ENCODE measurements at regions not wholly inside any gene's neighbourhood (a gene's known extent, or its start where the extent isn't known, plus 50 kb on each side); places are given as distances from the start of the nearest gene placed in this dataset.
"Not testable (repeated sequence)": the region's sequence is repeated elsewhere in the genome, so short reads cannot be mapped to it uniquely, and the experiment has no call there.

DNA sequence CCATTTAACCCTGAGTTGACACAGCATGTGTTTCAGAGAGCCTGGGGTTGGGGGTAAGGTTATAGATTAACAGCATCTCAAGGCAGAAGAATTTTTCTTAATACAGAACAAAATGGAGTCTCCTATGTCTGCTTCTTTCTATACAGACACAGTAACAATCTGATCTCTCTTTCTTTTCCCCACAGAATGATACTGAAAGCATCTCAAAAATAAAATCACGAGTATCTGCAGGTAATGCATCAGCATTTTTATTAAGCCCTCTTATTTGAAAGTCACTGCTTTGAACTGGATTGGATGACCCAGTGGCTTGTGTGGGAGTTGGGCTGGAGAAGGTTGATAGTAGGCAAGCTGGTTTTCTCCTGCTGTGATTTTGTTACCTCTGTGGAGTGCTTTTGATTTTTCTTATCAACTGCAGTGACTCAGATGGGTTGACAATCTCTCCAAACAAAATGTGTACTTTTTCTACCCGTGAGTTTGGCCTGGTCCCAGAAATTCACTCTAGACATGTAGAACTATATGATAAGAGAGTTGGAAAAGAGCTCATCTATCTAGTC is 253.5 kb upstream of the PRKCQ start:
- DNase-seq (ENCODE audit: extremely low spot score, unreplicated experiment), result no peak
- Mint-ChIP-seq H3K4me3 (no peak overlapping the region), H3K9me3 (peaks cover 4% of the 10 kb centered on the region), H3K36me3 (no peaks in the 10 kb centered on the region), H3K27ac (no peak overlapping the region), H3K27me3 (peaks cover 19% of the 10 kb centered on the region), H3K4me1 (ENCODE audit: unreplicated experiment) (no peaks in the 10 kb centered on the region)
- TF ChIP-seq, protein P1, sequence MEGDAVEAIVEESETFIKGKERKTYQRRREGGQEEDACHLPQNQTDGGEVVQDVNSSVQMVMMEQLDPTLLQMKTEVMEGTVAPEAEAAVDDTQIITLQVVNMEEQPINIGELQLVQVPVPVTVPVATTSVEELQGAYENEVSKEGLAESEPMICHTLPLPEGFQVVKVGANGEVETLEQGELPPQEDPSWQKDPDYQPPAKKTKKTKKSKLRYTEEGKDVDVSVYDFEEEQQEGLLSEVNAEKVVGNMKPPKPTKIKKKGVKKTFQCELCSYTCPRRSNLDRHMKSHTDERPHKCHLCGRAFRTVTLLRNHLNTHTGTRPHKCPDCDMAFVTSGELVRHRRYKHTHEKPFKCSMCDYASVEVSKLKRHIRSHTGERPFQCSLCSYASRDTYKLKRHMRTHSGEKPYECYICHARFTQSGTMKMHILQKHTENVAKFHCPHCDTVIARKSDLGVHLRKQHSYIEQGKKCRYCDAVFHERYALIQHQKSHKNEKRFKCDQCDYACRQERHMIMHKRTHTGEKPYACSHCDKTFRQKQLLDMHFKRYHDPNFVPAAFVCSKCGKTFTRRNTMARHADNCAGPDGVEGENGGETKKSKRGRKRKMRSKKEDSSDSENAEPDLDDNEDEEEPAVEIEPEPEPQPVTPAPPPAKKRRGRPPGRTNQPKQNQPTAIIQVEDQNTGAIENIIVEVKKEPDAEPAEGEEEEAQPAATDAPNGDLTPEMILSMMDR (conservative IDR thresholded peaks at IDR 0.05), result no peak

DNA sequence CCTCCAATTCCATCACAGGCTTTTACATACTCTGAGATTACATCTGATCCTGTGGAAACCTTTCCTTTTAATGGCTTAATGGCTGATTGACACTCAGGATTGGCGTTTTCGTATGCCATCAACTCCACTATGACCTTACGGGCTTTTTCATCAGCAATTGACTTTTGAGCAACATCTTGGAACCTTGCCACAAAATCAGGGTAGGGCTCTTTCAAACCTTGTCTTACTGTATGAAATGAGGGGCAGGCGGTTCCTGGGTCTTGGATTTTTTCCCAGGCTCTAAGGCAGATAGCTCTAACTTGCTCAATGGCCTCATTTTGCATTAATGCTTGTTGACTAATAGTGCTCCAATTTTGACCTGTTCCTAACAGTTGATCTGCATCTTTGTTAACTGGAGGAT is 250.9 kb upstream of the PRKCQ start:
- H3K36me3 Mint-ChIP-seq, result not testable (repeated sequence)

DNA sequence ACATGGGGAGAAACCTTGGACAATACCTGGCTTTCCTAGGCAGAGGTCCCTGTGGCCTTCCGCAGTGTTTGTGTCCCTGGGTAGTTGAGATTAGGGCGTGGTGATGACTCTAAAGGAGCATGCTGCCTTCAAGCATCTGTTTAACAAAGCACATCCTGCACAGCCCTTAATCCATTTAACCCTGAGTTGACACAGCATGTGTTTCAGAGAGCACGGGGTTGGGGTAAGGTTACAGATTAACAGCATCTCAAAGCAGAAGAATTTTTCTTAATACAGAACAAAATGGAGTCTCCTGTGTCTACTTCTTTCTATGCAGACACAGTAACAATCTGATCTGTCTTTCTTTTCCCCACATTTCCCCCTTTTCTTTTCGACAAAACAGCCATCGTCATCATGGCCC is 244.7 kb upstream of the PRKCQ start:
- H3K4me3 Mint-ChIP-seq, result not testable (repeated sequence)

More for the DNA sequence above, 250.9 kb upstream of the PRKCQ start:
- not testable (repeated sequence) for DNase-seq (ENCODE audit: extremely low spot score, unreplicated experiment); H3K4me1 Mint-ChIP-seq (ENCODE audit: unreplicated experiment); H3K9me3 Mint-ChIP-seq; H3K27ac Mint-ChIP-seq; H3K4me3 Mint-ChIP-seq
- H3K27me3 Mint-ChIP-seq, result peaks cover 19% of the 10 kb centered on the region

DNA sequence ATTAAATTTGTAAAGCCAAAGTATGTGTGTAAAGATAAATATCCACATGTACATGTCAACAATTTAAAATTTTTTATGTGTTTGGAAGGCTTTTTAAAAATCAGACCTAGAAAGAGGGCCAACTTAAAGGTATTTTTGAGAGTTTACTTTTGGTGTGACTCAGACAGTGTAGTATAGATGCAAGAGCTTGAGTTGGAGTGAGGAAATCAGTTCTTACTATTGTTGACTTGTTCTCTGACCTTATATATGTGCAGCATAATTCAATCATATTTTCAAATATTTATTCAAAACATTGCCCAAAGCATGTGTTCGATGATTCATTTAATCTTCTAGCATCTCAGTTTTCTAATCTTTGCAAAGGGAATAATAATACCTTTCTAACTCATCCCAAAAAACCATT is 243.7 kb upstream of the PRKCQ start:
- Mint-ChIP-seq H3K4me1 (ENCODE audit: unreplicated experiment) (no peaks in the 10 kb centered on the region), H3K36me3 (no peaks in the 10 kb centered on the region), H3K4me3 (no peak overlapping the region), H3K27me3 (peaks cover 25% of the 10 kb centered on the region), H3K27ac (no peak overlapping the region), H3K9me3 (no peaks in the 10 kb centered on the region)
- TF ChIP-seq, protein P1 (conservative IDR thresholded peaks at IDR 0.05), result no peak
- DNase-seq (ENCODE audit: extremely low spot score, unreplicated experiment), result no peak

More for the DNA sequence above, 244.7 kb upstream of the PRKCQ start:
- H3K4me1 Mint-ChIP-seq (ENCODE audit: unreplicated experiment); DNase-seq (ENCODE audit: extremely low spot score, unreplicated experiment); H3K27ac Mint-ChIP-seq; H3K9me3 Mint-ChIP-seq; H3K36me3 Mint-ChIP-seq: not testable (repeated sequence)
- peaks cover 18% of the 10 kb centered on the region for H3K27me3 Mint-ChIP-seq

DNA sequence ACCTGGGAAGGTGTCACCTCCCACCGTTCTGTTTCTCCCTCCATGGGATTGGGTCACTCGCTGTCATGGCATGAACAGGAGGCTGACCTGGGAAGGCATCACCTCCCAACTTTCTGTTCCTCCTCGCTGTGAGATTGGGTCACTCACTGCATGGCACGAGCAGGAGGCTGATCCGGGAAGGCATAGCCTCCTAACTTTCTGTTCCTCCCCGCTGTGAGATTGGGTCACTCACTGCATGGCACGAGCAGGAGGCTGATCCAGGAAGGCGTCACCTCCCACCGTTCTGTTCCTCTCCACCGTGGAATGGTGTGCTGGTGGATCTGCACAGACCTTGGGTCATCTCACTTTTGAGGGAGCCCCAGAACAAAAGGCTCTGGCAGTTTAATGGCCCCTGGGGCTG is 239.2 kb upstream of the PRKCQ start:
- TF ChIP-seq, protein P1 (conservative IDR thresholded peaks at IDR 0.05), result no peak
- no peak overlapping the region for H3K4me3 Mint-ChIP-seq
- no peaks in the 10 kb centered on the region for H3K9me3 Mint-ChIP-seq
- no peaks in the 10 kb centered on the region for H3K4me1 Mint-ChIP-seq (ENCODE audit: unreplicated experiment)
- H3K27ac Mint-ChIP-seq, result no peak overlapping the region
- DNase-seq (ENCODE audit: extremely low spot score, unreplicated experiment), result no peak
- H3K36me3 Mint-ChIP-seq, result no peaks in the 10 kb centered on the region
- peaks cover 29% of the 10 kb centered on the region for H3K27me3 Mint-ChIP-seq

DNA sequence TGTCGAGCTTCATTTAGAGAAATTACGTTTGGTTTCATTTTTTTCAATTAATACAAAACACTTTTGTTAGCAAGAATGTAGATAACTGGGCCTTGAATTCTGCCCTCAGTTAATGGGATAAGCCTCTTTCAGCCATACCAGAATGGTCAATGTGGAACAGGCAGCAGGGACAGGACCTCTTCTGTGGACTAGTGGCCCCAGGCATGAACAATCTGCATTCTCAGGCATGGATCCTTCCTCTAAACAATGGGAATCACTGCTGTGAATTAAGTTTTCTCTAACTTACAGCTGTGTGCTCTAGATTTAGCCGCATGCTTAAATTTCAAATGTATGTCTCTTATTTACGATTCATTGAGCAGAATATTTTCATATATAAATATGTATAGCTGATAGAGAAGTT is 237.7 kb upstream of the PRKCQ start:
- Mint-ChIP-seq H3K27ac (no peak overlapping the region), H3K27me3 (peaks cover 26% of the 10 kb centered on the region), H3K9me3 (no peaks in the 10 kb centered on the region), H3K4me1 (ENCODE audit: unreplicated experiment) (no peaks in the 10 kb centered on the region), H3K4me3 (no peak overlapping the region), H3K36me3 (no peaks in the 10 kb centered on the region)
- DNase-seq (ENCODE audit: extremely low spot score, unreplicated experiment), result no peak
- TF ChIP-seq, protein P1 (conservative IDR thresholded peaks at IDR 0.05), result no peak

DNA sequence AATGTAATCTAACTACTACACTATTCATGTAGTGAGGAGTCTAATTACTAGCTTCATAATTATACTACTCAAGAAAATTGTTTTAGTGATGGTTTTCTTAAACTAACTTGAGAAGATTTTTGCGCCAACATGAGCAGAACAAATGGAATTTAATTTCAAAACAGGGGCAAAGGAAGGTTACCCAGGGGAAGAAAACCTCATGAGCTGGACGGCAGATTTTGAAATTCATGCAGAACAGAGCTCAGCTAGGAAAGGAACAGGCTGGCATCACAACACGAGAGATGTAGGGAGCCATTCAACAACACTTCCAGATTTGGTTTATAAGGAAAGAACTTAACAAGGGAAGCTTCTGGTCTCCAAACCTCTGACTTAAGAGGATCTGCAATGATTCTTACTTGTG is 235.3 kb upstream of the PRKCQ start:
- Mint-ChIP-seq H3K9me3 (no peaks in the 10 kb centered on the region), H3K4me1 (ENCODE audit: unreplicated experiment) (no peaks in the 10 kb centered on the region), H3K36me3 (no peaks in the 10 kb centered on the region), H3K27ac (no peak overlapping the region), H3K27me3 (peaks cover 27% of the 10 kb centered on the region), H3K4me3 (no peak overlapping the region)
- TF ChIP-seq, protein P1 (conservative IDR thresholded peaks at IDR 0.05), result no peak
- no peak for DNase-seq (ENCODE audit: extremely low spot score, unreplicated experiment)

Data from type B pancreatic cell (in vitro differentiated cells).